Naive B cell (primary cell): ENCODE measurements at regions not wholly inside any gene's neighbourhood (a gene's known extent, or its start where the extent isn't known, plus 50 kb on each side); places are given as distances from the start of the nearest gene placed in this dataset.
"Not testable (repeated sequence)": the region's sequence is repeated elsewhere in the genome, so short reads cannot be mapped to it uniquely, and the experiment has no call there.

ENCODE experiments used
- ATAC-seq, 2 donors: fragments of 150-1000 bp; cut with Tn5 transposase; 2 replicates each; pipeline ENCODE4 v1.10.0; 2021; ENCODE audit warnings: low read depth in 2 of 2, mild to moderate bottlenecking in 2 of 2, moderate library complexity in 2 of 2
- DNase-seq: peaks from one replicate; pipeline ENCODE4 v3.0.0; 2022
- H3K27ac Mint-ChIP-seq, 6 donors: one replicate each; pipeline ENCODE4 v1.8.0; 2020 to 2022; ENCODE audit warnings: mild to moderate bottlenecking in 6 of 6, mixed read lengths in 6 of 6, moderate library complexity in 5 of 6, inconsistent platforms in 2 of 6
- H3K27me3 Mint-ChIP-seq, 3 donors: one replicate each; pipeline ENCODE4 v1.8.0; 2021 to 2022; ENCODE audit warnings: mixed read lengths in 3 of 3, mild to moderate bottlenecking in 1 of 3
- H3K36me3 Mint-ChIP-seq, 2 donors: one replicate each; pipeline ENCODE4 v1.8.0; 2020 to 2022; ENCODE audit warnings: mixed read lengths in 2 of 2, inconsistent platforms in 1 of 2, mild to moderate bottlenecking in 1 of 2
- H3K4me1 Mint-ChIP-seq, 3 donors: one replicate each; pipeline ENCODE4 v1.8.0; 2020 to 2022; ENCODE audit warnings: mixed read lengths in 3 of 3, inconsistent platforms in 1 of 3, mild to moderate bottlenecking in 1 of 3, moderate library complexity in 1 of 3
- H3K4me3 Mint-ChIP-seq, 8 donors: one replicate each; pipeline ENCODE4 v1.8.0; 2020 to 2022; ENCODE audit warnings: mild to moderate bottlenecking in 8 of 8, mixed read lengths in 8 of 8, moderate library complexity in 8 of 8, inconsistent platforms in 2 of 8
- H3K9me3 Mint-ChIP-seq, 7 donors: one replicate each; pipeline ENCODE4 v1.8.0; 2020 to 2022; ENCODE audit warnings: mixed read lengths in 7 of 7, mild to moderate bottlenecking in 5 of 7, inconsistent platforms in 2 of 7, moderate library complexity in 1 of 7

DNA sequence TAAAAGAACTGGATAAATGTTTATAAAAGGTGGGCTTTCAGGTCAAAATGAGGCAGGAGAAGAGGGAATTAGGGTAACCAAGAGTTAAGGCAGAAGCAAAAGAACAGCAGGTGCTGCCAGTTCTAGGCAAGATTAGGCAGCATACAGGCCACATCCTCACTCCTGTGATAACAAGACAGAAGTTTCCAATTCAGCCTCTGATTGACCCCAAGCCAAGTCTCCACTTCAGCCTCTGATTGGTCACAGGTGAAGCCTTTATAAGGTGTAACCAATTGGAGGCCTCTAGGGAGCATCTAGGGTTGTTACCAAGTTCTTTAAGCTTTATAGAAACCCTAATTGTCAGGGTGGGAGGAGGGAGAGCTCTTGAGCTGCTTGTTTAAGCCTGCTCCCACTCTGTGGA is 160.8 kb downstream of the MATN1 start:
- H3K27me3 Mint-ChIP-seq = peaks cover 8 to 11% (median 10%) of the 10 kb centered on the region in 3 donors
- H3K36me3 Mint-ChIP-seq = peaks cover 10 to 15% of the 10 kb centered on the region in 2 donors

GRCh38 chr1:30551603-30552002 is 171.8 kb downstream of the MATN1 start:
- H3K4me3 Mint-ChIP-seq = no peak overlapping the region
- no peak for ATAC-seq
- no peaks in the 10 kb centered on the region for H3K4me1 Mint-ChIP-seq
- H3K36me3 Mint-ChIP-seq = peaks cover 0 to under 1% of the 10 kb centered on the region in 2 donors
- peaks cover 0 to 14% (median 8%) of the 10 kb centered on the region in 7 donors for H3K9me3 Mint-ChIP-seq
- DNase-seq = no peak
- H3K27me3 Mint-ChIP-seq = peaks cover 26 to 37% (median 26%) of the 10 kb centered on the region in 3 donors
- H3K27ac Mint-ChIP-seq = no peak overlapping the region

More for the DNA sequence above, 160.8 kb downstream of the MATN1 start:
- Mint-ChIP-seq H3K27ac (no peak overlapping the region), H3K4me1 (no peaks in the 10 kb centered on the region), H3K4me3 (no peak overlapping the region), H3K9me3 (peaks cover 0 to 85% (median 35%) of the 10 kb centered on the region in 7 donors)
- no peak for ATAC-seq
- DNase-seq = no peak

- peaks cover 0 to 9% (median 6%) of the 10 kb centered on the region in 7 donors for H3K9me3 Mint-ChIP-seq
- DNase-seq (no peak), ATAC-seq (no peak)
- no peaks in the 10 kb centered on the region for H3K4me1 Mint-ChIP-seq
- H3K27ac Mint-ChIP-seq = no peak overlapping the region
- no peaks in the 10 kb centered on the region for H3K36me3 Mint-ChIP-seq
- H3K4me3 Mint-ChIP-seq = no peak overlapping the region
- peaks cover 30 to 36% (median 34%) of the 10 kb centered on the region in 3 donors for H3K27me3 Mint-ChIP-seq
These were observed 172.8 kb downstream of the MATN1 start for GRCh38 chr1:30550365-30551220.

DNA sequence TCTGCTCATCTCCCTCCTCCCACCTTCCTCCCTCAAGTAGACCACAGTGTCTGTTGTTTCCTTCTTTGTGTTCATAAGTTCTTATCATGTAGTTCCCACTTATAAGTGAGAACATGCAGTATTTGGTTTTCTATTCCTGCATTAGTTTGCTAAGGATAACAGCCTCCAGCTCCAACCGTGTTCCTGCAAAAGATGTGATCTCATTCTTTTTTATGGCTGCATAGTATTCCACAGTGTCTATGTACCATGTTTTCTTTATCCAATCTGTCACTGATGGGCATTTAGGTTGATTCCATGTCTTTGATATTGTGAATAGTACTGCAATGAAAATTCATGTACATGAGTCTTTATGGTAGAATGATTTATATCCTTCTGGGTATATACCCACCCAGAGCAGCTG is 173.5 kb downstream of the MATN1 start:
- H3K27ac Mint-ChIP-seq, DNase-seq, H3K4me3 Mint-ChIP-seq, ATAC-seq, H3K9me3 Mint-ChIP-seq, H3K36me3 Mint-ChIP-seq, H3K4me1 Mint-ChIP-seq: not testable (repeated sequence)
- H3K27me3 Mint-ChIP-seq = peaks cover 35 to 37% (median 37%) of the 10 kb centered on the region in 3 donors

- DNase-seq = no peak
- no peak overlapping the region for H3K27ac Mint-ChIP-seq
- H3K36me3 Mint-ChIP-seq = no peaks in the 10 kb centered on the region
- ATAC-seq = no peak
- H3K4me3 Mint-ChIP-seq = no peak overlapping the region
- H3K27me3 Mint-ChIP-seq = peaks cover 36 to 45% (median 39%) of the 10 kb centered on the region in 3 donors
- H3K4me1 Mint-ChIP-seq = no peaks in the 10 kb centered on the region
- peaks cover 0 to 9% (median 6%) of the 10 kb centered on the region in 7 donors for H3K9me3 Mint-ChIP-seq
These were observed 175.1 kb downstream of the MATN1 start for GRCh38 chr1:30548294-30548693.

GRCh38 chr1:30547326-30547725 is 176.1 kb downstream of the MATN1 start:
- not testable (repeated sequence) for ATAC-seq, H3K27ac Mint-ChIP-seq, DNase-seq, H3K36me3 Mint-ChIP-seq, H3K9me3 Mint-ChIP-seq, H3K4me3 Mint-ChIP-seq, H3K4me1 Mint-ChIP-seq
- peaks cover 27 to 40% (median 34%) of the 10 kb centered on the region in 3 donors for H3K27me3 Mint-ChIP-seq

- ATAC-seq = no peak
- no peak overlapping the region for H3K27ac Mint-ChIP-seq
- no peak overlapping the region for H3K4me3 Mint-ChIP-seq
- no peak for DNase-seq
- H3K4me1 Mint-ChIP-seq = no peaks in the 10 kb centered on the region
- H3K27me3 Mint-ChIP-seq = peaks cover 22 to 40% (median 38%) of the 10 kb centered on the region in 3 donors
- no peaks in the 10 kb centered on the region for H3K36me3 Mint-ChIP-seq
- peaks cover 0 to 9% (median 4%) of the 10 kb centered on the region in 7 donors for H3K9me3 Mint-ChIP-seq
These were observed 178.0 kb downstream of the MATN1 start for GRCh38 chr1:30545365-30545764.

GRCh38 chr1:30541721-30542485 is 181.5 kb downstream of the MATN1 start:
- ATAC-seq (no peak), DNase-seq (no peak)
- peaks cover 6 to 35% (median 27%) of the 10 kb centered on the region in 3 donors for H3K27me3 Mint-ChIP-seq
- no peak overlapping the region for H3K27ac Mint-ChIP-seq
- H3K36me3 Mint-ChIP-seq = no peaks in the 10 kb centered on the region
- H3K4me1 Mint-ChIP-seq = no peaks in the 10 kb centered on the region
- no peaks in the 10 kb centered on the region for H3K9me3 Mint-ChIP-seq
- H3K4me3 Mint-ChIP-seq = no peak overlapping the region

- ATAC-seq (no peak), DNase-seq (no peak)
- Mint-ChIP-seq H3K27ac (no peak overlapping the region), H3K4me1 (no peaks in the 10 kb centered on the region), H3K27me3 (peaks cover 8 to 24% (median 18%) of the 10 kb centered on the region in 3 donors), H3K36me3 (no peaks in the 10 kb centered on the region), H3K9me3 (no peaks in the 10 kb centered on the region), H3K4me3 (no peak overlapping the region)
These were observed 182.7 kb downstream of the MATN1 start for GRCh38 chr1:30540611-30541192.

DNA sequence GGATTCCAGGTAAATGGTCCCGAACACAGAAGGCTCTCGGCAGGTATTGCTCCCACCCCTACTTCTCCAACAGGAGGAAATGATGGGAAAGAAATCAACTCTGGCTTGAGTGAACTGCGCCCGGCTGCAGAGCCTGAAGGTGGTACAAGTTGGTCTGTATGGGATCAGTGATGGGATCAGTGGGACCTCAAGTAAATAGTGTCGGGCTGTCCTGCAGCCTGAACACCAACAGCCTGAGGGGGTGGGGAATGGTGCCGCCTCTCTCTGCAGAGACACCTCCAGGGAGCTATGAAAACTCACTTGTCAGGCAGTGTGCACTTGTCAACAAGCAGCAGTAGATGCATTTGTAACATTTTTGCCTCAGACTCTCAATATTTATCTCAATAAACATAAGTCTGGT is 183.5 kb downstream of the MATN1 start:
- Mint-ChIP-seq H3K9me3 (no peaks in the 10 kb centered on the region), H3K36me3 (no peaks in the 10 kb centered on the region), H3K4me1 (no peaks in the 10 kb centered on the region), H3K4me3 (no peak overlapping the region), H3K27me3 (peaks cover 10 to 16% (median 15%) of the 10 kb centered on the region in 3 donors), H3K27ac (no peak overlapping the region)
- ATAC-seq = no peak
- no peak for DNase-seq

- no peaks in the 10 kb centered on the region for H3K36me3 Mint-ChIP-seq
These were observed 184.2 kb downstream of the MATN1 start for GRCh38 chr1:30538993-30539867.

GRCh38 chr1:30538226-30538992 is 185.0 kb downstream of the MATN1 start:
- H3K4me3 Mint-ChIP-seq = no peak overlapping the region
- H3K36me3 Mint-ChIP-seq = no peaks in the 10 kb centered on the region
- no peaks in the 10 kb centered on the region for H3K4me1 Mint-ChIP-seq
- H3K27me3 Mint-ChIP-seq = peaks cover 0 to 19% (median 13%) of the 10 kb centered on the region in 3 donors
- ATAC-seq (no peak), DNase-seq (no peak)
- peak overlapping the region in 1 of 6 donors; percentile 84 for H3K27ac Mint-ChIP-seq
- H3K9me3 Mint-ChIP-seq = no peaks in the 10 kb centered on the region

More at GRCh38 chr1:30538993-30539867, 184.2 kb downstream of the MATN1 start:
- no peak overlapping the region for H3K4me3 Mint-ChIP-seq
- ATAC-seq = no peak
- peaks cover 5 to 14% (median 9%) of the 10 kb centered on the region in 3 donors for H3K27me3 Mint-ChIP-seq
- H3K9me3 Mint-ChIP-seq = no peaks in the 10 kb centered on the region
- no peak for DNase-seq
- H3K27ac Mint-ChIP-seq = no peak overlapping the region
- no peaks in the 10 kb centered on the region for H3K4me1 Mint-ChIP-seq
